Daoy (cell line): ENCODE measurements at regions not wholly inside any gene's neighbourhood (a gene's known extent, or its start where the extent isn't known, plus 50 kb on each side); places are given as distances from the start of the nearest gene placed in this dataset.

ENCODE experiments used
- DNase-seq: peaks from one replicate; pipeline ENCODE4 v3.0.0-alpha.2; 2015; ENCODE audit warnings: low read depth

DNA sequence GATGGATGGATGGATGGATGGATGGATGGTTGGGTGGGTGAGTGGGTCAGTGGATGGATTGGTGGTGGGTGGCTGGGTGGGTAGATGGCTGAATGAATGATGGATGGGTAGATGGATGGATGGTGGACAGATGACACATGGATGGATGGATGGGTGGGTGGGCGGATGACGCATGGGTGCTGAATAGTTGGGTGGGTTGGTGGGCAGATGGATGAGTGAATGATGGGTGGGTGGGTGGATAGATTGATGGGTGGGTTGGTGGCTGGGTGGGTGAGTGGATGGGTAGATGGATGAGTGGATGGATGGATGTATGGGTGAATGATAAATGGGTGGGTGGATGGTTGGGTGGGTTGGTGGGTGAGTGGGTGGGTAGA is 69.9 kb upstream of the NKX1-1 start:
- DNase-seq = no peak

GRCh38 chr4:1475277-1476139 is 69.3 kb upstream of the NKX1-1 start:
- DNase-seq = no peak

- DNase-seq = no peak
Observed at GRCh38 chr4:1474126-1475090, 68.2 kb upstream of the NKX1-1 start.

DNA sequence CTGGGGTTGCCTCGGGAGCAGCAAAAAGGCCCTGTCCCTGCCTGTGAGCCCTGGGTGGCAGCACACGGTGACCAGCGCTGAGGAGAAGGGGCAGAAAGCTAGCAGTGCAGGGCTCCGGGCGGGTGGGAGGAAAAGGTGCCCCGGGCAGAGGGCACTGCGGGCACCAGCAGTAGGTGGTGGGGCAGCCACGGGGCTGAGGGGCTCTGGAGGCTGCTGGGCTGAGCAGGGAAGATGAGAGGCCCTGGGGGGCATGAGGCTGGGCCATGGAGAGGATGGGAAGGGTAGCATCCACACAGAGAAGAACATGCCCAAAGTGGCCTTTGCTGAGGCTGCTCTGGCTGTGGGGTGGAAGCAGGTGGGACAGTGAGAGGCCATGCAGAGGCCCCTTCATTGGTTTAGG is 67.5 kb upstream of the NKX1-1 start:
- no peak for DNase-seq

GRCh38 chr4:1472911-1473518 is 66.8 kb upstream of the NKX1-1 start:
- no peak for DNase-seq

DNA sequence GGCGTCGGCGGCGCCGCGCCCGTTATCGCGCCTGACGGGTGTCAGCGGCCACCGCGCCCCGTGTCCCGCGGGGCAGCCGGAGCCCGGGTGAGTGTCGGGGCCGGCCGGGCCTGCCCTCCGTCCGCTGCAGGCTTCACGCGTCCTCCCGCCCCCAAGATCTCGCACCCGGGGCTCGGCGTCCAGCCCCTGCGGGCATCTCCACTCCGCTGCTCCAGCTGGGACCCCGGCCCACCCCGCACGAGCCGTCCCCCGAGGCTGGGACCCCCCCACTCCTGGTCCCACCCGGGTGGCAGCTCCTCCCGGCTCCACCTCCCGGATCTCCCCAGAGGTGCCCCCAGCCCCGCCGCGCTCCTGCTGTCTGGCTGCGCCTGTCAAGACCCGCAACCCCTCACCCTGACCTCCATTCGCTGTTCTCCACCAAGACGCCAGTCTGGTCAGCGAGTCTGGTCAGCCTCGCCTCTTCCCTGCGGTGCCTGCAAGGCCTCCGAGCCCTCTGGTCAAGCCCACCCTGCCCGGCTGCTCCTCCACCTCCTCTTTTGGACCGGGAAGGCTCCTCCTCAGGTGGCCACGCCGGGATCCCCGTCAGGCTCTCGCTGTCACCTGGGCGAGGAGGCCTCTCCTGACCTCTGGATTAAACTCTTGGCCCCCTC is 66.0 kb upstream of the NKX1-1 start:
- no peak for DNase-seq

GRCh38 chr4:1471443-1472147 is 65.4 kb upstream of the NKX1-1 start:
- peak; percentile 13 for DNase-seq

DNA sequence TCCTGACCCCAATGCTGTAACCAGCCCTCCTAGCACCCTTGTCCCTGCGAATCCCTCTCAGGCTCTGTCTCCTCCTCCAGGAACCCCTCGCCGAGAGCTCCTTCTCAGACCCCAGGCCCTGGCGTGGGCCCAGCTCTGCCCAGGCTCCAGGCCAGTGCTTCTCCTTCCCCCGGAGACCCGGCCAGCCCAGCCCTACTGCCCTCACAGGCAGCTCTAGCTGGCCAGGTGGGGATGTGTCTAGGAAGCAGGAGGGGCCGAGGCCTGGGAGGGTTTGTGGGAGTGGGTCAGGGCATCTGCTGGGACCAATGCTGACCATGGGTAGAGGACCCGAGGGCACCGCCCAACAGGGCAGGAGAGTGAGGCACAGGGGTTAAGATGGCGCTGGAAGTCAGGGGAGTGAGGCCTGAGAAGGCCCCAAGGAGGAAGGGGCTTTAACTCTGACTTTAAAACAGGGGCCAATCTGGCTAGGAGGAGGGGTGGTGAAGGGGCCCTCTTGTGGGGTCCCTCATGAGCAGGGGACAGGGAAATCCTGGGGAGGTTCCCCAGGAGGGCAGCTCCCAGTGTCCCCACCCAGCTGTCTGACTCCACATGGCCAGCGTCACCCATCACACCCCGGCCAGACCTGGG is 64.7 kb upstream of the NKX1-1 start:
- DNase-seq = no peak

DNA sequence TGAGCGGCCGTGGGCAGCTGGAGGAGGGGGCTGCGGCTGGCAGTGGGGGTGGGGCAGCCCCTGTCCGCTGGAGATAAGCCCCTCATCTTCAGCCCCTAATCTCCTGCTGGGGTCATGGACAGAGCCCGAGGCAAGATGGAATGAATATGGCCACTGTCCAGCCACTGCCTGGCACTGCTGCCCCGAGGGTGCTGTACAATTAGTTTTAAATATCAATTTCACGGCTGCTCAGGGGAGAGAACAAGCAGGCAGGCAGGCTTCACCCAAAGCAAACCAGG is 64.1 kb upstream of the NKX1-1 start:
- no peak for DNase-seq

DNA sequence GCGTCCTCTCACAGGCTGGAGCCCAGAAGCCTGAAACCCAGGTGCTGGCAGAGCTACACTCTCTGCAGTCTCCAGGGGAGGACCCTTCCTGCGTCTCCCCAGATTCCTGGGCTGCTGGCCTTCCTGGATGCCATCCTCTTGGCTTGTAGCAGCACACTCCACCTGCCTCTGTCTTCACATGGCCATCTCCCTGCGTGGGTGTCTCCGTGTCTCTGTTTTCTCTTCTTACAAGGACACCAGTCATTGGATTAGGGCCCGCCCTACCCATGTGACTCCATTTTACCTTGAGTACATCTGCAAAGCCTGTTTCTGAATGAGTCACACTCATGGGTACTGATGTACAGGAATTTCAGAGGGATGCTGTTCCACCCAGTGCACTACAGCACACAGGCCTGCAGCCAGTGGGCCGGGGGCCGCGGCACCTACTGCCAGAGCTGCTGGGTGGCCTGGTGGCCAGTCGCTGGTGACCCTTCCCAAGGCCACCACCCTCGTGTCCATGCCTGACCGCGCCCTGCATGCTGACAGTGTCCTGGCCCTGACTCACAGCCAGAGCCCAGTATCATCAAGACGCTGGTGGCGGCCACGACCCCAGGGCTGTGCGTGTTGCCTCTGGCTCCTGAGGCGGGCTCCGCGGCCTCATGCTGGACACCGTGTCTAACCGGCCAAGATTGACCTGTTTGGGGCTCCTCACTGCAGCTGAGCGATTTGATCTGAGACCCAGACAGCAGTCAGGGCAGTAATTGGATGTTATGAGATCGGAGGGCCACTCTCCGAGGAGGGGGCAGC is 63.6 kb upstream of the NKX1-1 start:
- no peak for DNase-seq

DNA sequence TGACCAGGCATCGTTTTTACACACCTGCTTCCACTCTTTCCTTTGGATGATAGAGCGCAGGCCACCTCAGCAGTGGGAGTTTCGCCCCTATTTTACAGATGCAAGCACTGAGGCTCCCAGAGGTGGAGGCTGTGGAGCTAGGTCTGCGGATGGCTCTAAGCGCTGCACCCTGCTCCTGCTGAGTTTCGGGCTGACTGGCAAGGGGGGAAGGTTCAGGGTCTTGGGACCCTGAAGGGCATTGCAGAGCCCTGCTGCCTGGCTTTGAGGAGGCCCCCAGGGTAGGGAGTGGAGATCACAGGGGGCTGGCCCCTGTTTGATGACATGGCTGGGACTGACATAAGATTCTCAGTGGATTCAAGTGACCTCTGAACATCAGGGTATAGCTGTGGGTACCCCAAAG is 62.8 kb upstream of the NKX1-1 start:
- no peak for DNase-seq

- no peak for DNase-seq
Observed at GRCh38 chr4:1467581-1468458, 61.6 kb upstream of the NKX1-1 start.

DNA sequence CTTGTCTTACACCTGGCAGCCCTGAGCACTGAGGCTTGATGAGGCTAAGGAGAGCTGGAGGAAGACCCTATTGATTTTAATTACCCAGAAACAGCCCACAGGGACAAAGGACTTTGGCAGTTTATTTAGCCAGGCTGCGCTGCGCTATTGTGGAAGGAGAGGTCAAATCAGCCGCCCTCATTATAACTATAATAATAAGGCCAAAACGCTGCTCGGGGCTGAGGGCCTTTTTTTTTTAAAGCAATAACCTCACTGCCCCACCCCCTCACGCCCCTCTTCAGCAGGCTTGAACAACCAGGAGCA is 60.6 kb upstream of the NKX1-1 start:
- DNase-seq = no peak

- no peak for DNase-seq
Observed at GRCh38 chr4:1466034-1466862, 60.0 kb upstream of the NKX1-1 start.

DNA sequence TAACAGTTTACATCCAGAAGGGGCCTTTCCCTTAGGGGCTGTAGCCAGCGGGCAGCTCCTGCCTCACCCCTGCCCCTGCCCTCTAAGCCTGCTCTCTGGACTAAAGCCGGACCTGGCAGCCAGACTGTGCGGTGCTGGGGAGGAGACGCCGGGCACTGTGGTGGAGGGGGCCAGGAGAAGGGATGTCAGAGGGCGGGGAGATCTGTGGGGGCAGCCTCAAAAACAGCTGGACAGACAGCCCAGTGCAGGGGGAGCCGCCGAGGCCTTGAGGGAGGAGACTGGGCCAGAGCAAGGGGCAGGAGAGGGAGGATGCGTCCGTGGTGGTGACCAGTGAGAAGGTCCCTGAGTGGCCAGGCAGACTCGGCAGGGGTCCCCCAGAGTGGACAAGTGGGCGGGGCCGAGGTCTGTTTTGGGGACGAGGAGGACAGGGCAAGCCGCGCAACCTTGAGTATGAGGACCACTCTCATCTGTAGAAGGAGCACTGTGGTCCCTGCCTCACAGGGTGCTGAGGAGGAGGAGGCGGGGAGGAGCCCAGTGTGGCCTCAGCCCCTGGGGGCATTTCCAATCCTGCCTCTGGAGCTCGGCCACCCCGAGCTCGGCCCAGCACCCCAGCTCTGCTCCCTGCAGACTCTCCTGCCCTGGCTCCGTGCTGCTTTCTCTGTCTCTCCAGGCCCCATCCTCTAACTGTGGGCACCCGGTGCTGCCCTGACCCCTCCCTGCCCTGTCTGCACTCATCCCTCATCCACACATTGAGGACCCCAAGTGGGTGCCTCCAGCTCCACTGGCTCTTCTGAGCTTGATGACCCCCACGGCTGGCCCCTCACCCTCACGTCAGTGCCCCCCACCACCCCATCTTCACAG is 59.2 kb upstream of the NKX1-1 start:
- no peak for DNase-seq

GRCh38 chr4:1464581-1465171 is 58.4 kb upstream of the NKX1-1 start:
- DNase-seq = no peak

DNA sequence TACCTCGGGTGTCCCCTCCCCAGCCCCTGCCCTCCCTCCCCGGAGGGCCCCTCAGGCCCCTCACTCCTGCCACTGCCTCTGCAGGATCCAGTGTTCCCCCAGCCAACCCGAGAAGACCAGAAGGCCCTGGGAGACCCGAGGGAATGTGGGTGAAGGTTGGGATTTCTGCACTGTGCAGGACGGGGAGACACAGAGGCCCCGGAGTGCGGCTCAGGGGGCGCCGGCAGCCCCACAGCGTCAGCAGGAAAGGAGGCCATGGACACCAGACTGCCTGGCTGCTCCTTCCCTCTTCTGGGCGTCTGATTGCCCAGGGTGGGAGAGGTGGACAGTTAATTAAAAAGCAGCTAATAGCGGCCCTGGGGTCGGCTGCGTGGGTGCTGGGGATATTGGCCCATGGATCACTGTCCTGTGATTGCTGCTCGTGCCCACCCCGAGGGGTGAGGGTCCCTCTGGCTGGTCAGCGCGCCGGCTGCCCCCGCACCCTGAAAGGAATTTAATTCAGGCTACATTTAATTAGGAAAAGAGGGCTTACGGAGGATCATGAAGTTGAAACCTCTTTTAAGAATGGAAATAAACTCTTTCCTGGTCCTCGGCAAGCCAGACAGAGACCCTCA is 57.8 kb upstream of the NKX1-1 start:
- DNase-seq = no peak
